LNCaP clone FGC (cell line): ENCODE measurements at regions not wholly inside any gene's neighbourhood (a gene's known extent, or its start where the extent isn't known, plus 50 kb on each side); places are given as distances from the start of the nearest gene placed in this dataset.

Source experiments
- DNase-seq: peaks from one replicate; pipeline ENCODE4 v3.0.0-alpha.2; 2011; ENCODE audit warnings: low read depth
- H3K4me3 ChIP-seq: 2 replicates; pipeline ENCODE4 v1.5.1; 2011; ENCODE audit warnings: mild to moderate bottlenecking, low read depth, low read length, control low read depth
- CTCF ChIP-seq: IDR thresholded peaks from 2 replicates; pipeline ENCODE4 v1.5.1; 2012; ENCODE audit warnings: mild to moderate bottlenecking; ENCODE audit not compliant: control insufficient read depth, insufficient read depth; ENCODE audit errors: extremely low read depth

- no peak for DNase-seq
- no peak for TF ChIP-seq CTCF
- H3K4me3 ChIP-seq, result no peak overlapping the region
Observed at GRCh38 chr20:20856956-20857355, 144.5 kb upstream of the RALGAPA2 start.

GRCh38 chr20:20856306-20856705 lies 143.9 kb upstream of the RALGAPA2 start:
- no peak overlapping the region for H3K4me3 ChIP-seq
- TF ChIP-seq CTCF, result no peak
- no peak for DNase-seq

GRCh38 chr20:20851385-20851784 lies 138.9 kb upstream of the RALGAPA2 start:
- TF ChIP-seq CTCF, result no peak
- no peak for DNase-seq
- H3K4me3 ChIP-seq, result no peak overlapping the region

GRCh38 chr20:20850407-20850806 lies 138.0 kb upstream of the RALGAPA2 start:
- no peak for TF ChIP-seq CTCF
- DNase-seq, result no peak
- H3K4me3 ChIP-seq, result no peak overlapping the region

GRCh38 chr20:20849161-20849560 lies 136.7 kb upstream of the RALGAPA2 start:
- no peak for TF ChIP-seq CTCF
- H3K4me3 ChIP-seq, result no peak overlapping the region
- DNase-seq, result no peak

- no peak for TF ChIP-seq CTCF
- no peak overlapping the region for H3K4me3 ChIP-seq
- no peak for DNase-seq
Observed at GRCh38 chr20:20847814-20848213, 135.4 kb upstream of the RALGAPA2 start.

GRCh38 chr20:20843982-20844381 lies 131.5 kb upstream of the RALGAPA2 start:
- TF ChIP-seq CTCF, result no peak
- H3K4me3 ChIP-seq, result no peak overlapping the region
- no peak for DNase-seq
